ENCODE measurements at regions not wholly inside any gene's neighbourhood (a gene's known extent, or its start where the extent isn't known, plus 50 kb on each side); places are given as distances from the start of the nearest gene placed in this dataset.

GRCh38 chr10:45235798-45236220 lies 79.6 kb downstream of the OR13A1 start:
- no peak overlapping the region for H3K18ac ChIP-seq (ENCODE audit: low read length)
- WGBS (ENCODE audit: extremely low coverage, insufficient coverage, low lambda C conversion rate): no CpG with 5 or more reads among the region's 7 CpGs
- no peaks in the 10 kb centered on the region for H3K36me3 ChIP-seq (ENCODE audit: control insufficient read depth, insufficient read depth, low read length)
- H3K79me1 ChIP-seq (ENCODE audit: low read length): no peaks in the 10 kb centered on the region
- H3K79me2 ChIP-seq (ENCODE audit: control insufficient read depth, insufficient read depth, low read length): no peaks in the 10 kb centered on the region
- H3K4me2 ChIP-seq (ENCODE audit: low read length): no peak overlapping the region
- H4K8ac ChIP-seq (ENCODE audit: low read depth, low read length): no peak overlapping the region
- no peaks in the 10 kb centered on the region for H3K4me1 ChIP-seq (ENCODE audit: control insufficient read depth, low read depth, low read length)
- no peak overlapping the region for H3K56ac ChIP-seq (ENCODE audit: low read length)
- H3K4me3 ChIP-seq (ENCODE audit: low read length): no peak overlapping the region
- H3K27ac ChIP-seq (ENCODE audit: low read depth, low read length): no peak overlapping the region
- no peak overlapping the region for H4K5ac ChIP-seq (ENCODE audit: low read length)
- no peak for DNase-seq
- no peak overlapping the region for H3K9ac ChIP-seq (ENCODE audit: low read length)
- H2BK120ac ChIP-seq (ENCODE audit: low read depth, low read length): no peak overlapping the region
- H3K23ac ChIP-seq (ENCODE audit: low read length): no peak overlapping the region
- H2AK5ac ChIP-seq (ENCODE audit: low read length): no peak overlapping the region
- H2BK5ac ChIP-seq (ENCODE audit: low read length): no peak overlapping the region
- H3K4ac ChIP-seq (ENCODE audit: low read depth, low read length): no peak overlapping the region
- no peaks in the 10 kb centered on the region for H3K27me3 ChIP-seq (ENCODE audit: insufficient read depth, low read length, poor library complexity)
- H2BK15ac ChIP-seq (replicated peaks; ENCODE audit: low read depth): no peak overlapping the region

- H2BK5ac ChIP-seq (ENCODE audit: low read length): no peak overlapping the region
- no peak overlapping the region for H3K18ac ChIP-seq (ENCODE audit: low read length)
- H2BK15ac ChIP-seq (replicated peaks; ENCODE audit: low read depth): no peak overlapping the region
- no CpG with 5 or more reads among the region's 5 CpGs for WGBS (ENCODE audit: extremely low coverage, insufficient coverage, low lambda C conversion rate)
- H3K9ac ChIP-seq (ENCODE audit: low read length): no peak overlapping the region
- peak overlapping the region; percentile 35 for H3K23ac ChIP-seq (ENCODE audit: low read length)
- no peaks in the 10 kb centered on the region for H3K79me1 ChIP-seq (ENCODE audit: low read length)
- no peak overlapping the region for H2AK5ac ChIP-seq (ENCODE audit: low read length)
- no peak overlapping the region for H2BK120ac ChIP-seq (ENCODE audit: low read depth, low read length)
- H3K36me3 ChIP-seq (ENCODE audit: control insufficient read depth, insufficient read depth, low read length): no peaks in the 10 kb centered on the region
- H3K79me2 ChIP-seq (ENCODE audit: control insufficient read depth, insufficient read depth, low read length): no peaks in the 10 kb centered on the region
- H4K8ac ChIP-seq (ENCODE audit: low read depth, low read length): no peak overlapping the region
- no peaks in the 10 kb centered on the region for H3K27me3 ChIP-seq (ENCODE audit: insufficient read depth, low read length, poor library complexity)
- no peak overlapping the region for H4K5ac ChIP-seq (ENCODE audit: low read length)
- no peak overlapping the region for H3K56ac ChIP-seq (ENCODE audit: low read length)
- H3K27ac ChIP-seq (ENCODE audit: low read depth, low read length): no peak overlapping the region
- no peak overlapping the region for H3K4me3 ChIP-seq (ENCODE audit: low read length)
- no peak overlapping the region for H3K4me2 ChIP-seq (ENCODE audit: low read length)
- no peak for DNase-seq
- H3K4me1 ChIP-seq (ENCODE audit: control insufficient read depth, low read depth, low read length): no peaks in the 10 kb centered on the region
- no peak overlapping the region for H3K4ac ChIP-seq (ENCODE audit: low read depth, low read length)
Measured at GRCh38 chr10:45238896-45239295, 76.5 kb downstream of the OR13A1 start.

- no peaks in the 10 kb centered on the region for H3K79me1 ChIP-seq (ENCODE audit: low read length)
- H3K4me1 ChIP-seq (ENCODE audit: control insufficient read depth, low read depth, low read length): no peaks in the 10 kb centered on the region
- no peak overlapping the region for H4K8ac ChIP-seq (ENCODE audit: low read depth, low read length)
- no peak overlapping the region for H4K5ac ChIP-seq (ENCODE audit: low read length)
- H3K27me3 ChIP-seq (ENCODE audit: insufficient read depth, low read length, poor library complexity): no peaks in the 10 kb centered on the region
- H2AK5ac ChIP-seq (ENCODE audit: low read length): no peak overlapping the region
- no peak overlapping the region for H3K4me2 ChIP-seq (ENCODE audit: low read length)
- no peak overlapping the region for H3K4me3 ChIP-seq (ENCODE audit: low read length)
- no peak overlapping the region for H3K4ac ChIP-seq (ENCODE audit: low read depth, low read length)
- H3K9ac ChIP-seq (ENCODE audit: low read length): no peak overlapping the region
- H2BK5ac ChIP-seq (ENCODE audit: low read length): no peak overlapping the region
- WGBS (ENCODE audit: extremely low coverage, insufficient coverage, low lambda C conversion rate): no CpG with 5 or more reads among the region's 11 CpGs
- H3K23ac ChIP-seq (ENCODE audit: low read length): no peak overlapping the region
- no peak overlapping the region for H3K56ac ChIP-seq (ENCODE audit: low read length)
- H3K27ac ChIP-seq (ENCODE audit: low read depth, low read length): no peak overlapping the region
- no peaks in the 10 kb centered on the region for H3K36me3 ChIP-seq (ENCODE audit: control insufficient read depth, insufficient read depth, low read length)
- no peak overlapping the region for H2BK120ac ChIP-seq (ENCODE audit: low read depth, low read length)
- DNase-seq: no peak
- H2BK15ac ChIP-seq (replicated peaks; ENCODE audit: low read depth): no peak overlapping the region
- no peaks in the 10 kb centered on the region for H3K79me2 ChIP-seq (ENCODE audit: control insufficient read depth, insufficient read depth, low read length)
- no peak overlapping the region for H3K18ac ChIP-seq (ENCODE audit: low read length)
Measured at GRCh38 chr10:45239642-45240041, 75.8 kb downstream of the OR13A1 start.

- Histone ChIP-seq H2AK5ac (ENCODE audit: low read length) (no peak overlapping the region), H3K4me2 (ENCODE audit: low read length) (no peak overlapping the region), H3K4me3 (ENCODE audit: low read length) (no peak overlapping the region), H2BK15ac (replicated peaks; ENCODE audit: low read depth) (no peak overlapping the region), H3K27ac (ENCODE audit: low read depth, low read length) (no peak overlapping the region), H2BK120ac (ENCODE audit: low read depth, low read length) (no peak overlapping the region), H3K18ac (ENCODE audit: low read length) (no peak overlapping the region), H3K27me3 (ENCODE audit: insufficient read depth, low read length, poor library complexity) (no peaks in the 10 kb centered on the region), H3K79me1 (ENCODE audit: low read length) (no peaks in the 10 kb centered on the region), H4K8ac (ENCODE audit: low read depth, low read length) (no peak overlapping the region), H3K9ac (ENCODE audit: low read length) (no peak overlapping the region), H3K4ac (ENCODE audit: low read depth, low read length) (no peak overlapping the region), H3K4me1 (ENCODE audit: control insufficient read depth, low read depth, low read length) (no peaks in the 10 kb centered on the region), H3K23ac (ENCODE audit: low read length) (no peak overlapping the region), H3K56ac (ENCODE audit: low read length) (no peak overlapping the region), H3K36me3 (ENCODE audit: control insufficient read depth, insufficient read depth, low read length) (no peaks in the 10 kb centered on the region), H3K79me2 (ENCODE audit: control insufficient read depth, insufficient read depth, low read length) (no peaks in the 10 kb centered on the region), H2BK5ac (ENCODE audit: low read length) (no peak overlapping the region), H4K5ac (ENCODE audit: low read length) (no peak overlapping the region)
- no CpG with 5 or more reads among the region's 9 CpGs for WGBS (ENCODE audit: extremely low coverage, insufficient coverage, low lambda C conversion rate)
- peak; percentile 71 for DNase-seq
Measured at GRCh38 chr10:45241865-45242520, 73.4 kb downstream of the OR13A1 start.

- Histone ChIP-seq H2AK5ac (ENCODE audit: low read length) (no peak overlapping the region), H3K27ac (ENCODE audit: low read depth, low read length) (no peak overlapping the region), H2BK5ac (ENCODE audit: low read length) (no peak overlapping the region), H3K27me3 (ENCODE audit: insufficient read depth, low read length, poor library complexity) (no peaks in the 10 kb centered on the region), H4K8ac (ENCODE audit: low read depth, low read length) (no peak overlapping the region), H3K56ac (ENCODE audit: low read length) (no peak overlapping the region), H2BK15ac (replicated peaks; ENCODE audit: low read depth) (no peak overlapping the region), H3K36me3 (ENCODE audit: control insufficient read depth, insufficient read depth, low read length) (no peaks in the 10 kb centered on the region), H3K4me3 (ENCODE audit: low read length) (no peak overlapping the region), H3K4me1 (ENCODE audit: control insufficient read depth, low read depth, low read length) (no peaks in the 10 kb centered on the region), H3K23ac (ENCODE audit: low read length) (no peak overlapping the region), H3K4ac (ENCODE audit: low read depth, low read length) (no peak overlapping the region), H4K5ac (ENCODE audit: low read length) (no peak overlapping the region), H3K18ac (ENCODE audit: low read length) (no peak overlapping the region), H2BK120ac (ENCODE audit: low read depth, low read length) (no peak overlapping the region), H3K9ac (ENCODE audit: low read length) (no peak overlapping the region), H3K4me2 (ENCODE audit: low read length) (no peak overlapping the region), H3K79me1 (ENCODE audit: low read length) (no peaks in the 10 kb centered on the region), H3K79me2 (ENCODE audit: control insufficient read depth, insufficient read depth, low read length) (no peaks in the 10 kb centered on the region)
- WGBS (ENCODE audit: extremely low coverage, insufficient coverage, low lambda C conversion rate): no CpG with 5 or more reads among the region's 2 CpGs
- DNase-seq: no peak
Measured at GRCh38 chr10:45243261-45243660, 72.1 kb downstream of the OR13A1 start.

- Histone ChIP-seq H3K79me2 (ENCODE audit: control insufficient read depth, insufficient read depth, low read length) (no peaks in the 10 kb centered on the region), H3K79me1 (ENCODE audit: low read length) (no peaks in the 10 kb centered on the region), H3K18ac (ENCODE audit: low read length) (no peak overlapping the region), H3K9ac (ENCODE audit: low read length) (no peak overlapping the region), H3K23ac (ENCODE audit: low read length) (no peak overlapping the region), H3K4ac (ENCODE audit: low read depth, low read length) (no peak overlapping the region), H3K27me3 (ENCODE audit: insufficient read depth, low read length, poor library complexity) (no peaks in the 10 kb centered on the region), H4K8ac (ENCODE audit: low read depth, low read length) (no peak overlapping the region), H2AK5ac (ENCODE audit: low read length) (no peak overlapping the region), H3K4me2 (ENCODE audit: low read length) (no peak overlapping the region), H2BK120ac (ENCODE audit: low read depth, low read length) (no peak overlapping the region), H3K56ac (ENCODE audit: low read length) (no peak overlapping the region), H3K27ac (ENCODE audit: low read depth, low read length) (no peak overlapping the region), H3K4me3 (ENCODE audit: low read length) (no peak overlapping the region), H3K36me3 (ENCODE audit: control insufficient read depth, insufficient read depth, low read length) (no peaks in the 10 kb centered on the region), H2BK5ac (ENCODE audit: low read length) (no peak overlapping the region), H4K5ac (ENCODE audit: low read length) (no peak overlapping the region), H3K4me1 (ENCODE audit: control insufficient read depth, low read depth, low read length) (no peaks in the 10 kb centered on the region), H2BK15ac (replicated peaks; ENCODE audit: low read depth) (no peak overlapping the region)
- WGBS (ENCODE audit: extremely low coverage, insufficient coverage, low lambda C conversion rate): no CpG with 5 or more reads among the region's 1 CpG
- DNase-seq: no peak
Measured at GRCh38 chr10:45246522-45246921, 68.9 kb downstream of the OR13A1 start.

Data from mesendoderm (in vitro differentiated cells).